PC-9 (cell line): ENCODE measurements at regions not wholly inside any gene's neighbourhood (a gene's known extent, or its start where the extent isn't known, plus 50 kb on each side); places are given as distances from the start of the nearest gene placed in this dataset.

Source experiments
- BruUV-seq: library from RNA; stranded (reverse); fragments of 400-500 nt; replicated peaks from 2 replicates; lab custom pipeline; 2021; lab: Mats Ljungman, UMichigan
- CTCF ChIA-PET: fragments of 300-600 bp; sonication (Branson Sonifier 250); formaldehyde crosslinking; loops from one replicate; lab custom pipeline; 2022; ENCODE audit warnings: antibody characterized with exemption; lab: Charles Lee
- POLR2A ChIA-PET: fragments of 300-600 bp; sonication (Branson Sonifier 250); formaldehyde crosslinking; loops from one replicate; lab custom pipeline; 2022; ENCODE audit warnings: antibody characterized with exemption; ENCODE audit not compliant: unreplicated experiment; lab: Charles Lee
- DNase-seq, 2 experiments: peaks; one replicate each; pipeline versions ENCODE4 v3.0.0 to v3.0.0-alpha.2; 2015 to 2022; ENCODE audit warnings: mixed read lengths in 1 of 2
- H2AFZ ChIP-seq: fragments of 200-600 bp; sonication (generic); 2 replicates; pipeline ENCODE4 v1.8.1; 2017; ENCODE audit warnings: antibody characterized with exemption
- H3F3A ChIP-seq: fragments of 200-600 bp; sonication (generic); 2 replicates; pipeline ENCODE4 v1.8.1; 2017; ENCODE audit warnings: antibody characterized with exemption, mild to moderate bottlenecking, low read depth; ENCODE audit not compliant: insufficient read depth
- H3K27ac ChIP-seq: fragments of 200-600 bp; sonication (generic); 2 replicates; pipeline ENCODE4 v1.6.1; 2016; ENCODE audit warnings: mixed run types
- H3K27me3 ChIP-seq: fragments of 200-600 bp; sonication (generic); 2 replicates; pipeline ENCODE4 v1.6.1; 2016; ENCODE audit warnings: low read depth, mixed run types; ENCODE audit not compliant: insufficient read depth
- H3K36me3 ChIP-seq: fragments of 200-600 bp; sonication (generic); 2 replicates; pipeline ENCODE4 v1.6.1; 2016; ENCODE audit warnings: low read depth, mixed run types
- H3K4me1 ChIP-seq: fragments of 200-600 bp; sonication (generic); replicated peaks from 2 replicates; pipeline ENCODE4 v1.6.1; 2016; ENCODE audit warnings: mixed run types; ENCODE audit not compliant: insufficient read depth
- H3K4me2 ChIP-seq: fragments of 200-600 bp; sonication (generic); 2 replicates; pipeline ENCODE4 v1.6.1; 2017; ENCODE audit warnings: mixed run types
- H3K4me3 ChIP-seq: fragments of 200-600 bp; sonication (generic); 2 replicates; pipeline ENCODE4 v1.6.1; 2016; ENCODE audit warnings: mixed run types
- H3K79me2 ChIP-seq: fragments of 200-600 bp; sonication (generic); 2 replicates; pipeline ENCODE4 v1.6.1; 2017; ENCODE audit warnings: low read depth, mixed run types
- H3K9me2 ChIP-seq: fragments of 200-600 bp; sonication (generic); 2 replicates; pipeline ENCODE4 v1.8.1; 2017; ENCODE audit warnings: mild to moderate bottlenecking; ENCODE audit not compliant: insufficient read depth
- H3K9me3 ChIP-seq: fragments of 200-600 bp; sonication (generic); 2 replicates; pipeline ENCODE4 v1.8.1; 2016; ENCODE audit warnings: low read depth; ENCODE audit not compliant: insufficient read depth
- H4K20me1 ChIP-seq: fragments of 200-600 bp; sonication (generic); 2 replicates; pipeline ENCODE4 v1.8.1; 2017; ENCODE audit not compliant: insufficient read depth
- EZH2 ChIP-seq: fragments of 200-600 bp; sonication (generic); IDR thresholded peaks from 2 replicates; pipeline ENCODE4 v1.8.0; 2017; ENCODE audit warnings: antibody characterized with exemption, low read depth
- intact Hi-C: fragments of 100-400 bp; cut with micrococcal nuclease; formaldehyde crosslinking; loops from one replicate; pipeline ENCODE4 v1.10.0; 2022; ENCODE audit not compliant: unreplicated experiment
- TF ChIP-seq, protein P1 (sequence below): fragments of 200-600 bp; sonication (generic); conservative IDR thresholded peaks from 2 replicates; pipeline ENCODE4 v1.6.1; 2017; ENCODE audit warnings: mixed run types, antibody characterized with exemption, mild to moderate bottlenecking, moderate library complexity

DNA sequence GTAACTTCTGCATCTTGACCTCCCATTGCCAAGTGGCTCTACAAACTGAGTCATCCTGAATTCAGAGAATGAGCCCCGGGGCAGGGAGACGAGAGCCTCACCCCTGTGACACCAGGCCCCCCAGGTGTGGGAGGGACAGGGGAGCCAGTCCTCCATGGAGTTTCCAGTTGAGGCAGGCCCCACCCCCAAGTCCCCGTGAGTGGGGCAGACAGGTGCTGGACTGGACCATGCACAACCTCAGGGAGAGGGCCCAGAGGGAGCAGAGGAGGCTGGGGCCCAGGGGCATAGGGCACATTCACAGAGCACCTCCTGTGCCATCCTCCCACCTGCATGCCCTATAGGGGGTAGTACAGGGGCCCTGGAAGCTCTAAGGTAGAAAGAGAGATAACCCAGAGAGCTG is 180.8 kb downstream of the BRD1 start:
- DNase-seq = no peak
- no peaks in the 10 kb centered on the region for H3K4me1 ChIP-seq
- H3K9me2 ChIP-seq = no peaks in the 10 kb centered on the region
- ChIA-PET POLR2A (no interaction called here), CTCF (no interaction called here)
- H2AFZ ChIP-seq = no peak overlapping the region
- H4K20me1 ChIP-seq = peaks cover 38% of the 10 kb centered on the region
- H3K9me3 ChIP-seq = no peaks in the 10 kb centered on the region
- no peak overlapping the region for H3K27ac ChIP-seq
- peaks cover 3% of the 10 kb centered on the region; the same call in 1 of the 2 replicates for H3K79me2 ChIP-seq
- H3K4me2 ChIP-seq = no peak overlapping the region
- no TSS peak for BruUV-seq
- H3K4me3 ChIP-seq = no peak overlapping the region
- no peaks in the 10 kb centered on the region for H3K36me3 ChIP-seq
- intact Hi-C loops = no loop called here
- TF ChIP-seq EZH2 = no peak
- TF ChIP-seq, protein P1, sequence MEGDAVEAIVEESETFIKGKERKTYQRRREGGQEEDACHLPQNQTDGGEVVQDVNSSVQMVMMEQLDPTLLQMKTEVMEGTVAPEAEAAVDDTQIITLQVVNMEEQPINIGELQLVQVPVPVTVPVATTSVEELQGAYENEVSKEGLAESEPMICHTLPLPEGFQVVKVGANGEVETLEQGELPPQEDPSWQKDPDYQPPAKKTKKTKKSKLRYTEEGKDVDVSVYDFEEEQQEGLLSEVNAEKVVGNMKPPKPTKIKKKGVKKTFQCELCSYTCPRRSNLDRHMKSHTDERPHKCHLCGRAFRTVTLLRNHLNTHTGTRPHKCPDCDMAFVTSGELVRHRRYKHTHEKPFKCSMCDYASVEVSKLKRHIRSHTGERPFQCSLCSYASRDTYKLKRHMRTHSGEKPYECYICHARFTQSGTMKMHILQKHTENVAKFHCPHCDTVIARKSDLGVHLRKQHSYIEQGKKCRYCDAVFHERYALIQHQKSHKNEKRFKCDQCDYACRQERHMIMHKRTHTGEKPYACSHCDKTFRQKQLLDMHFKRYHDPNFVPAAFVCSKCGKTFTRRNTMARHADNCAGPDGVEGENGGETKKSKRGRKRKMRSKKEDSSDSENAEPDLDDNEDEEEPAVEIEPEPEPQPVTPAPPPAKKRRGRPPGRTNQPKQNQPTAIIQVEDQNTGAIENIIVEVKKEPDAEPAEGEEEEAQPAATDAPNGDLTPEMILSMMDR = no peak
- peaks cover 47% of the 10 kb centered on the region for H3K27me3 ChIP-seq
- H3F3A ChIP-seq = no peaks in the 10 kb centered on the region

- Histone ChIP-seq H3K79me2 (no peaks in the 10 kb centered on the region), H3F3A (no peaks in the 10 kb centered on the region), H3K9me3 (no peaks in the 10 kb centered on the region), H3K4me1 (no peaks in the 10 kb centered on the region), H4K20me1 (peaks cover 43% of the 10 kb centered on the region), H3K27me3 (peaks cover 49% of the 10 kb centered on the region), H3K36me3 (no peaks in the 10 kb centered on the region), H3K4me2 (no peak overlapping the region), H3K4me3 (no peak overlapping the region), H3K27ac (no peak overlapping the region), H2AFZ (no peak overlapping the region), H3K9me2 (no peaks in the 10 kb centered on the region)
- TF ChIP-seq EZH2 = no peak
- TF ChIP-seq, protein P1 = no peak
- intact Hi-C loops = no loop called here
- BruUV-seq = no TSS peak
- POLR2A ChIA-PET = no interaction called here
- no peak for DNase-seq
- CTCF ChIA-PET = no interaction called here
Measured at GRCh38 chr22:49645791-49646550, 181.7 kb downstream of the BRD1 start.

DNA sequence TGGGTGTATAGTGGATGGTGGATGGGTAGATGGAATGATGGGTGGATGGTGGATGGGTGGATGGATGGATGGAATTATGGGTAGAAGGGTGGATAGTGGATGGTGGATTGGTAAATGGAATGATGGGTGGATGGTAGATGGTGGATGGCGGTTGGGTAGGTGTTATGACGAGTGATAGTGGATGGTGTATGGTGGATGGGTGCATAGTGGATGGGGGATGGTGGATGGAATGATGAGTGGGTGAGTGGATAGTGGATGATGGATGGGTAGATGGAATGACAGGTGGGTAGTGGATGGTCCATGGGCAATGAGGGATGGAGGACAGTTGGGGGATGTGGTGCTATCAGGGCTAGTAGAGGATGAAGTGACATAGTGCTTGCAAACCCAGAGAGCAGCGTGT is 182.4 kb downstream of the BRD1 start:
- H3F3A ChIP-seq = no peaks in the 10 kb centered on the region
- peaks cover 48% of the 10 kb centered on the region for H4K20me1 ChIP-seq
- DNase-seq = no peak
- TF ChIP-seq EZH2 = no peak
- TF ChIP-seq, protein P1 = no peak
- H3K9me3 ChIP-seq = no peaks in the 10 kb centered on the region
- no peaks in the 10 kb centered on the region for H3K36me3 ChIP-seq
- ChIA-PET CTCF (no interaction called here), POLR2A (no interaction called here)
- H3K9me2 ChIP-seq = no peaks in the 10 kb centered on the region
- no peaks in the 10 kb centered on the region for H3K79me2 ChIP-seq
- intact Hi-C loops = no loop called here
- BruUV-seq = no TSS peak
- peaks cover 49% of the 10 kb centered on the region for H3K27me3 ChIP-seq
- H3K4me2 ChIP-seq = no peak overlapping the region
- H3K27ac ChIP-seq = no peak overlapping the region
- no peak overlapping the region for H3K4me3 ChIP-seq
- H3K4me1 ChIP-seq = no peaks in the 10 kb centered on the region
- H2AFZ ChIP-seq = no peak overlapping the region
